OCI-LY1 (cell line): ENCODE measurements at regions not wholly inside any gene's neighbourhood (a gene's known extent, or its start where the extent isn't known, plus 50 kb on each side); places are given as distances from the start of the nearest gene placed in this dataset.

Experiments
- CTCF ChIP-seq: fragments of 200-600 bp; sonication (generic), shearing (Covaris generic); IDR thresholded peaks from 2 replicates; pipeline ENCODE4 v1.5.1; 2017; ENCODE audit warnings: mild to moderate bottlenecking, antibody characterized with exemption, low read length, moderate library complexity, mixed read lengths
- EZH2 ChIP-seq: fragments of 200-600 bp; sonication (generic), shearing (Covaris generic); IDR thresholded peaks from 2 replicates; pipeline ENCODE4 v1.8.0; 2017; ENCODE audit warnings: borderline replicate concordance, mixed run types, mild to moderate bottlenecking, antibody characterized with exemption, low read length, moderate library complexity, mixed read lengths

GRCh38 chr13:33459702-33460101 lies 174.1 kb upstream of the STARD13 start:
- no peak for TF ChIP-seq CTCF
- TF ChIP-seq EZH2: no peak
